H1 (cell line): ENCODE measurements at regions not wholly inside any gene's neighbourhood (a gene's known extent, or its start where the extent isn't known, plus 50 kb on each side); places are given as distances from the start of the nearest gene placed in this dataset.

ENCODE experiments used
- CTCF ChIA-PET: fragments of 300-600 bp; sonication (Branson Sonifier 250); formaldehyde crosslinking; loops from one replicate; lab custom pipeline; 2021; ENCODE audit not compliant: partially characterized antibody; lab: Charles Lee
- POLR2A ChIA-PET: fragments of 300-600 bp; sonication (Branson Sonifier 250); formaldehyde crosslinking; loops from one replicate; lab custom pipeline; 2021; ENCODE audit warnings: inconsistent platforms; ENCODE audit not compliant: partially characterized antibody; lab: Charles Lee
- DNase-seq, 2 experiments: peaks; one replicate each; pipeline versions ENCODE4 v3.0.0 to v3.0.0-alpha.2; 2010 to 2022; ENCODE audit warnings: low spot score in 2 of 2, low read depth in 1 of 2, mixed read lengths in 1 of 2
- FAIRE-seq: peaks from 2 replicates; lab custom pipeline; 2011; peaks lifted over from hg19 to GRCh38; lab: Jason Lieb, UNC
- H2AFZ ChIP-seq: 2 replicates; pipeline ENCODE4 v1.8.1; 2012; ENCODE audit warnings: low read length, inconsistent platforms
- H2AK5ac ChIP-seq: 2 replicates; pipeline ENCODE4 v1.6.1; 2013; ENCODE audit warnings: low read depth, low read length
- H2BK120ac ChIP-seq: replicated peaks from 2 replicates; pipeline ENCODE3; 2013; ENCODE audit warnings: low read depth, low read length, inconsistent platforms
- H2BK12ac ChIP-seq: 2 replicates; pipeline ENCODE4 v1.6.1; 2013; ENCODE audit warnings: low read depth, low read length
- H2BK15ac ChIP-seq: 2 replicates; pipeline ENCODE4 v1.6.1; 2013; ENCODE audit warnings: low read length
- H2BK20ac ChIP-seq: 2 replicates; pipeline ENCODE4 v1.6.1; 2013; ENCODE audit warnings: low read length
- H2BK5ac ChIP-seq: 2 replicates; pipeline ENCODE4 v1.6.1; 2013; ENCODE audit warnings: low read depth, low read length
- H3K14ac ChIP-seq: 2 replicates; pipeline ENCODE4 v1.6.1; 2013; ENCODE audit warnings: inconsistent platforms; ENCODE audit not compliant: insufficient read length
- H3K18ac ChIP-seq: 2 replicates; pipeline ENCODE4 v1.6.1; 2013; ENCODE audit warnings: low read length; ENCODE audit errors: extremely low read depth
- H3K23ac ChIP-seq: 2 replicates; pipeline ENCODE4 v1.6.1; 2013; ENCODE audit warnings: inconsistent platforms; ENCODE audit not compliant: insufficient read length
- H3K23me2 ChIP-seq: 2 replicates; pipeline ENCODE4 v1.6.1; 2013; ENCODE audit warnings: low read depth, low read length
- H3K27ac ChIP-seq: 2 replicates; pipeline ENCODE4 v1.6.1; 2011; ENCODE audit warnings: low read depth, low read length, inconsistent platforms
- H3K27me3 ChIP-seq, 4 experiments: replicated peaks in 1 of 4; 1 replicate in 1 of 4; 2 replicates in 3 of 4; pipeline versions ENCODE4 v1.6.1 to v1.8.1; 2011 to 2013; ENCODE audit warnings: low read length in 3 of 4, mild to moderate bottlenecking in 3 of 4, inconsistent platforms in 2 of 4, mixed read lengths in 2 of 4, moderate library complexity in 1 of 4; ENCODE audit not compliant: control insufficient read depth in 3 of 4, insufficient read depth in 3 of 4; ENCODE audit errors: extremely low read depth in 1 of 4
- H3K36me3 ChIP-seq, 4 experiments: 2 replicates each; pipeline versions ENCODE4 v1.6.1 to v1.8.1; 2011 to 2013; ENCODE audit warnings: mild to moderate bottlenecking in 4 of 4, low read length in 3 of 4, moderate library complexity in 2 of 4, control low read depth in 1 of 4, inconsistent platforms in 1 of 4; ENCODE audit not compliant: insufficient read depth in 4 of 4, control insufficient read depth in 2 of 4
- H3K4ac ChIP-seq: replicated peaks from 2 replicates; pipeline ENCODE3; 2013; ENCODE audit warnings: low read length, low read depth, mixed read lengths, inconsistent platforms; ENCODE audit not compliant: insufficient read length
- H3K4me1 ChIP-seq, 4 experiments: replicated peaks in 1 of 4; 1 replicate in 1 of 4; 2 replicates in 3 of 4; pipeline versions ENCODE4 v1.6.1 to v1.8.1; 2011 to 2013; ENCODE audit warnings: low read length in 3 of 4, inconsistent platforms in 2 of 4, mixed read lengths in 1 of 4; ENCODE audit not compliant: insufficient read depth in 4 of 4, control insufficient read depth in 3 of 4
- H3K4me2 ChIP-seq, 2 experiments: 2 replicates each; pipeline versions ENCODE4 v1.6.1 to v1.8.1; 2011 to 2013; ENCODE audit warnings: low read depth in 2 of 2, low read length in 2 of 2, control low read depth in 1 of 2, inconsistent platforms in 1 of 2, mild to moderate bottlenecking in 1 of 2; ENCODE audit not compliant: insufficient read depth in 1 of 2
- H3K4me3 ChIP-seq, 4 experiments: fragments of 200-600, 300-600 bp in 1 of 4; sonication (generic), shearing (Covaris generic), sonication (Bioruptor Twin) in 1 of 4; 2 replicates each; pipeline versions ENCODE4 v1.5.1 to v1.8.1; 2011 to 2016; ENCODE audit warnings: low read length in 4 of 4, low read depth in 3 of 4, control low read depth in 2 of 4, inconsistent platforms in 2 of 4, mild to moderate bottlenecking in 2 of 4, mixed read lengths in 1 of 4, moderate library complexity in 1 of 4; ENCODE audit not compliant: insufficient read depth in 2 of 4; ENCODE audit errors: extremely low read depth in 1 of 4
- H3K56ac ChIP-seq: replicated peaks from 2 replicates; pipeline ENCODE3; 2013; ENCODE audit warnings: low read depth, mild to moderate bottlenecking, mixed read lengths, low read length, inconsistent platforms; ENCODE audit not compliant: insufficient read length
- H3K79me1 ChIP-seq: 2 replicates; pipeline ENCODE4 v1.6.1; 2013; ENCODE audit warnings: low read depth, low read length, control low read depth
- H3K79me2 ChIP-seq, 2 experiments: 2 replicates each; pipeline versions ENCODE4 v1.6.1 to v1.8.1; 2012 to 2013; ENCODE audit warnings: low read length in 2 of 2, mild to moderate bottlenecking in 2 of 2, inconsistent platforms in 1 of 2; ENCODE audit not compliant: insufficient read depth in 2 of 2, control insufficient read depth in 1 of 2
- H3K9ac ChIP-seq, 4 experiments: replicated peaks in 1 of 4; 1 replicate in 1 of 4; 2 replicates in 3 of 4; pipeline versions ENCODE4 v1.6.1 to v1.8.1; 2011 to 2013; ENCODE audit warnings: low read depth in 3 of 4, low read length in 3 of 4, control low read depth in 2 of 4, mild to moderate bottlenecking in 2 of 4, moderate library complexity in 2 of 4, inconsistent platforms in 1 of 4; ENCODE audit errors: extremely low read depth in 1 of 4
- H3K9me3 ChIP-seq, 2 experiments: 2 replicates each; pipeline versions ENCODE4 v1.6.1 to v1.8.1; 2012 to 2013; ENCODE audit warnings: mild to moderate bottlenecking in 2 of 2, moderate library complexity in 2 of 2, control low read depth in 1 of 2, inconsistent platforms in 1 of 2, low read depth in 1 of 2, low read length in 1 of 2, mixed read lengths in 1 of 2; ENCODE audit not compliant: insufficient read depth in 2 of 2
- H4K20me1 ChIP-seq, 2 experiments: replicated peaks in 1 of 2; 2 replicates each; pipeline versions ENCODE3 to v1.8.1; 2011 to 2013; ENCODE audit warnings: inconsistent platforms in 2 of 2, low read length in 2 of 2, mild to moderate bottlenecking in 1 of 2; ENCODE audit not compliant: insufficient read depth in 2 of 2, control insufficient read depth in 1 of 2
- H4K5ac ChIP-seq: 2 replicates; pipeline ENCODE4 v1.6.1; 2013; ENCODE audit warnings: low read length, low read depth, mixed read lengths, inconsistent platforms; ENCODE audit not compliant: insufficient read length
- H4K8ac ChIP-seq: 2 replicates; pipeline ENCODE4 v1.8.0; 2013; ENCODE audit warnings: mild to moderate bottlenecking, moderate library complexity, low read length, inconsistent platforms; ENCODE audit not compliant: insufficient read depth; ENCODE audit errors: extremely low read depth
- H4K91ac ChIP-seq: replicated peaks from 2 replicates; pipeline ENCODE3; 2013; ENCODE audit warnings: low read length, mixed read lengths, inconsistent platforms; ENCODE audit not compliant: insufficient read length
- CBX5 ChIP-seq: fragments of 300-800, 300-1000 bp; sonication (generic); IDR thresholded peaks from 2 replicates; pipeline ENCODE4 v1.7.1; 2016; ENCODE audit warnings: antibody characterized with exemption, low read length, low read depth
- KDM5A ChIP-seq: fragments of 200-600 bp; IDR thresholded peaks from 2 replicates; pipeline ENCODE4 v1.7.1; 2012; ENCODE audit warnings: mild to moderate bottlenecking, low read length, inconsistent platforms, mixed read lengths
- SP2 ChIP-seq: IDR thresholded peaks from 2 replicates; pipeline ENCODE4 v1.6.1; 2012; ENCODE audit warnings: mild to moderate bottlenecking, low read length, inconsistent platforms
- WGBS, 2 experiments: shearing (Covaris generic) in 1 of 2; methylation state at CpG; one replicate each; pipeline versions ENCODE4 v1.1.6 to v1.1.7; 2013 to 2015; ENCODE audit warnings: low lambda C conversion rate in 2 of 2, mixed read lengths in 2 of 2, inconsistent platforms in 1 of 2, low coverage in 1 of 2, missing lambda C conversion rate in 1 of 2; ENCODE audit not compliant: insufficient replicate concordance in 2 of 2, insufficient coverage in 1 of 2, insufficient read length in 1 of 2; ENCODE audit errors: extremely low coverage in 1 of 2, missing lambda C conversion rate in 1 of 2; 5-methylcytosine and 5-hydroxymethylcytosine counted together
- TF ChIP-seq, protein P1 (sequence below): IDR thresholded peaks from 2 replicates; pipeline ENCODE4 v1.6.1; 2012; ENCODE audit warnings: low read length, inconsistent platforms
- TF ChIP-seq, protein P2 (sequence below), 3 experiments: IDR thresholded peaks; 1 replicate in 2 of 3; 2 replicates in 1 of 3; pipeline versions ENCODE4 v1.5.1 to v1.6.1; 2011; ENCODE audit warnings: low read length in 3 of 3, mild to moderate bottlenecking in 3 of 3, inconsistent platforms in 2 of 3, low read depth in 1 of 3, moderate library complexity in 1 of 3; ENCODE audit not compliant: insufficient read depth in 1 of 3; ENCODE audit errors: control extremely low read depth in 1 of 3

GRCh38 chr18:45341454-45341853, 273.8 kb upstream of the SLC14A2 start:
- Histone ChIP-seq H2BK12ac (no peak overlapping the region), H3K9ac (no peak overlapping the region), H3K4me2 (no peak overlapping the region), H4K8ac (no peak overlapping the region; the same call in 1 of the 2 replicates), H3K14ac (no peak overlapping the region), H3K27ac (no peak overlapping the region), H3K36me3 (no peaks in the 10 kb centered on the region), H4K20me1 (no peaks in the 10 kb centered on the region), H2BK15ac (no peak overlapping the region), H3K56ac (no peak overlapping the region), H3K4ac (no peak overlapping the region), H2AFZ (no peak overlapping the region), H3K9me3 (no peaks in the 10 kb centered on the region), H4K5ac (no peak overlapping the region), H3K79me2 (no peaks in the 10 kb centered on the region), H2BK5ac (no peak overlapping the region), H3K18ac (no peak overlapping the region), H3K23me2 (no peaks in the 10 kb centered on the region), H2BK20ac (no peak overlapping the region), H3K79me1 (no peaks in the 10 kb centered on the region), H3K23ac (no peak overlapping the region), H3K4me3 (no peak overlapping the region), H2AK5ac (no peak overlapping the region), H3K4me1 (no peaks in the 10 kb centered on the region), H4K91ac (no peak overlapping the region), H2BK120ac (no peak overlapping the region), H3K27me3 (no peaks in the 10 kb centered on the region)
- TF ChIP-seq, protein P1, sequence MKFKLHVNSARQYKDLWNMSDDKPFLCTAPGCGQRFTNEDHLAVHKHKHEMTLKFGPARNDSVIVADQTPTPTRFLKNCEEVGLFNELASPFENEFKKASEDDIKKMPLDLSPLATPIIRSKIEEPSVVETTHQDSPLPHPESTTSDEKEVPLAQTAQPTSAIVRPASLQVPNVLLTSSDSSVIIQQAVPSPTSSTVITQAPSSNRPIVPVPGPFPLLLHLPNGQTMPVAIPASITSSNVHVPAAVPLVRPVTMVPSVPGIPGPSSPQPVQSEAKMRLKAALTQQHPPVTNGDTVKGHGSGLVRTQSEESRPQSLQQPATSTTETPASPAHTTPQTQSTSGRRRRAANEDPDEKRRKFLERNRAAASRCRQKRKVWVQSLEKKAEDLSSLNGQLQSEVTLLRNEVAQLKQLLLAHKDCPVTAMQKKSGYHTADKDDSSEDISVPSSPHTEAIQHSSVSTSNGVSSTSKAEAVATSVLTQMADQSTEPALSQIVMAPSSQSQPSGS = no peak
- TF ChIP-seq CBX5 (no peak), SP2 (no peak), KDM5A (no peak)
- TF ChIP-seq, protein P2, sequence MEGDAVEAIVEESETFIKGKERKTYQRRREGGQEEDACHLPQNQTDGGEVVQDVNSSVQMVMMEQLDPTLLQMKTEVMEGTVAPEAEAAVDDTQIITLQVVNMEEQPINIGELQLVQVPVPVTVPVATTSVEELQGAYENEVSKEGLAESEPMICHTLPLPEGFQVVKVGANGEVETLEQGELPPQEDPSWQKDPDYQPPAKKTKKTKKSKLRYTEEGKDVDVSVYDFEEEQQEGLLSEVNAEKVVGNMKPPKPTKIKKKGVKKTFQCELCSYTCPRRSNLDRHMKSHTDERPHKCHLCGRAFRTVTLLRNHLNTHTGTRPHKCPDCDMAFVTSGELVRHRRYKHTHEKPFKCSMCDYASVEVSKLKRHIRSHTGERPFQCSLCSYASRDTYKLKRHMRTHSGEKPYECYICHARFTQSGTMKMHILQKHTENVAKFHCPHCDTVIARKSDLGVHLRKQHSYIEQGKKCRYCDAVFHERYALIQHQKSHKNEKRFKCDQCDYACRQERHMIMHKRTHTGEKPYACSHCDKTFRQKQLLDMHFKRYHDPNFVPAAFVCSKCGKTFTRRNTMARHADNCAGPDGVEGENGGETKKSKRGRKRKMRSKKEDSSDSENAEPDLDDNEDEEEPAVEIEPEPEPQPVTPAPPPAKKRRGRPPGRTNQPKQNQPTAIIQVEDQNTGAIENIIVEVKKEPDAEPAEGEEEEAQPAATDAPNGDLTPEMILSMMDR (IDR thresholded peaks at IDR 0.05; ENCODE audit: control extremely low read depth in 1 of 3, insufficient read depth in 1 of 3, low read depth in 1 of 3, low read length in 3 of 3) = peak in 2 of 3 experiments; percentile 5; a peak in 2 of 4 replicates
- FAIRE-seq (no peak), DNase-seq (no peak)
- ChIA-PET CTCF (interaction anchor here (1.0 to 2.5 kb wide), 5 partner anchors 15 to 44 kb away, joined by 3 to 16 read pairs (median 4); no protein-coding TSS in a partner anchor), POLR2A (no interaction called here)
- 92% methylated on average over 2 of the region's 2 CpGs; no CpG with 5 or more reads in 1 of the 2 experiments for WGBS, 2 experiments
